Upper lobe of left lung (tissue), 6 donors: ENCODE measurements at regions not wholly inside any gene's neighbourhood (a gene's known extent, or its start where the extent isn't known, plus 50 kb on each side); places are given as distances from the start of the nearest gene placed in this dataset.

Experiments
- ATAC-seq, 2 donors: fragments of 200-7000 bp; cut with Tn5 transposase; one replicate each; pipeline ENCODE4 v1.9.1; 2022; ENCODE audit warnings: mild to moderate bottlenecking in 2 of 2, moderate library complexity in 2 of 2; ENCODE audit not compliant: low FRiP score in 2 of 2
- DNase-seq, 2 donors: peaks; one replicate each; pipeline ENCODE4 v3.0.0-alpha.2; 2019 to 2020
- H3K27ac ChIP-seq, 4 donors: fragments of 200-600 bp; sonication (generic); one replicate each; pipeline ENCODE4 v1.5.1; 2016 to 2019
- H3K27me3 ChIP-seq, 4 donors: fragments of 200-600 bp; sonication (generic); one replicate each; pipeline ENCODE4 v1.5.1; 2017 to 2019
- H3K36me3 ChIP-seq, 4 donors: fragments of 200-600 bp; sonication (generic); one replicate each; pipeline ENCODE4 v1.5.1; 2016 to 2019
- H3K4me1 ChIP-seq, 4 donors: fragments of 200-600 bp; sonication (generic); one replicate each; pipeline ENCODE4 v1.5.1; 2018 to 2019
- H3K4me3 ChIP-seq, 4 donors: fragments of 200-600 bp; sonication (generic); one replicate each; pipeline ENCODE4 v1.5.1; 2017 to 2019; ENCODE audit warnings: mild to moderate bottlenecking in 2 of 4, moderate library complexity in 1 of 4
- H3K9me3 ChIP-seq, 4 donors: fragments of 200-600 bp; sonication (generic); one replicate each; pipeline ENCODE4 v1.5.1; 2018 to 2019
- EP300 ChIP-seq, 4 donors: sonication (generic); formaldehyde crosslinking; IDR thresholded peaks; one replicate each; pipeline ENCODE4 v1.5.1; 2017; ENCODE audit warnings: antibody characterized with exemption in 4 of 4, control low read depth in 2 of 4
- POLR2A ChIP-seq, 4 donors: fragments of 450-650 bp; IDR thresholded peaks; one replicate each; pipeline ENCODE4 v1.5.1; 2016 to 2017; ENCODE audit warnings: antibody characterized with exemption in 4 of 4, mild to moderate bottlenecking in 2 of 4
- POLR2AphosphoS5 ChIP-seq, 2 donors: sonication (generic); formaldehyde crosslinking; IDR thresholded peaks; one replicate each; pipeline ENCODE4 v1.5.1; 2017; ENCODE audit warnings: antibody characterized with exemption in 2 of 2
- WGBS, 2 donors: methylation state at CpG; one replicate each; pipeline ENCODE4 v1.1.5; 2017 to 2018; 5-methylcytosine and 5-hydroxymethylcytosine counted together
- TF ChIP-seq, protein P1 (sequence below), 6 experiments: fragments of 450-650 bp in 4 of 6; fragments of 200-600 bp in 2 of 6; sonication (generic) in 2 of 6; IDR thresholded peaks; one replicate each; pipeline ENCODE4 v1.5.1; 2016 to 2019; ENCODE audit warnings: antibody characterized with exemption in 6 of 6
- donor health status: DM: no; HTN: no; CAD: no; lungs with moderate emphysema.
- donor health status: DM: no; HTN: yes; CAD: no; lungs with severe emphysema.

- Histone ChIP-seq H3K36me3 (no peaks in the 10 kb centered on the region), H3K27me3 (no peaks in the 10 kb centered on the region), H3K9me3 (no peaks in the 10 kb centered on the region), H3K4me1 (no peaks in the 10 kb centered on the region), H3K27ac (no peak overlapping the region), H3K4me3 (no peak overlapping the region)
- 82% methylated on average over 4 of the region's 4 CpGs for WGBS, 2 donors
- DNase-seq (no peak), ATAC-seq (no peak)
- TF ChIP-seq POLR2A (IDR thresholded peaks at IDR 0.05) = no peak
- no peak for TF ChIP-seq POLR2AphosphoS5 (IDR thresholded peaks at IDR 0.05)
- TF ChIP-seq, protein P1, sequence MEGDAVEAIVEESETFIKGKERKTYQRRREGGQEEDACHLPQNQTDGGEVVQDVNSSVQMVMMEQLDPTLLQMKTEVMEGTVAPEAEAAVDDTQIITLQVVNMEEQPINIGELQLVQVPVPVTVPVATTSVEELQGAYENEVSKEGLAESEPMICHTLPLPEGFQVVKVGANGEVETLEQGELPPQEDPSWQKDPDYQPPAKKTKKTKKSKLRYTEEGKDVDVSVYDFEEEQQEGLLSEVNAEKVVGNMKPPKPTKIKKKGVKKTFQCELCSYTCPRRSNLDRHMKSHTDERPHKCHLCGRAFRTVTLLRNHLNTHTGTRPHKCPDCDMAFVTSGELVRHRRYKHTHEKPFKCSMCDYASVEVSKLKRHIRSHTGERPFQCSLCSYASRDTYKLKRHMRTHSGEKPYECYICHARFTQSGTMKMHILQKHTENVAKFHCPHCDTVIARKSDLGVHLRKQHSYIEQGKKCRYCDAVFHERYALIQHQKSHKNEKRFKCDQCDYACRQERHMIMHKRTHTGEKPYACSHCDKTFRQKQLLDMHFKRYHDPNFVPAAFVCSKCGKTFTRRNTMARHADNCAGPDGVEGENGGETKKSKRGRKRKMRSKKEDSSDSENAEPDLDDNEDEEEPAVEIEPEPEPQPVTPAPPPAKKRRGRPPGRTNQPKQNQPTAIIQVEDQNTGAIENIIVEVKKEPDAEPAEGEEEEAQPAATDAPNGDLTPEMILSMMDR (IDR thresholded peaks at IDR 0.05) = no peak
- no peak for TF ChIP-seq EP300 (IDR thresholded peaks at IDR 0.05)
Observed at GRCh38 chr2:58721912-58722591, 480.9 kb upstream of the FANCL start.

DNA sequence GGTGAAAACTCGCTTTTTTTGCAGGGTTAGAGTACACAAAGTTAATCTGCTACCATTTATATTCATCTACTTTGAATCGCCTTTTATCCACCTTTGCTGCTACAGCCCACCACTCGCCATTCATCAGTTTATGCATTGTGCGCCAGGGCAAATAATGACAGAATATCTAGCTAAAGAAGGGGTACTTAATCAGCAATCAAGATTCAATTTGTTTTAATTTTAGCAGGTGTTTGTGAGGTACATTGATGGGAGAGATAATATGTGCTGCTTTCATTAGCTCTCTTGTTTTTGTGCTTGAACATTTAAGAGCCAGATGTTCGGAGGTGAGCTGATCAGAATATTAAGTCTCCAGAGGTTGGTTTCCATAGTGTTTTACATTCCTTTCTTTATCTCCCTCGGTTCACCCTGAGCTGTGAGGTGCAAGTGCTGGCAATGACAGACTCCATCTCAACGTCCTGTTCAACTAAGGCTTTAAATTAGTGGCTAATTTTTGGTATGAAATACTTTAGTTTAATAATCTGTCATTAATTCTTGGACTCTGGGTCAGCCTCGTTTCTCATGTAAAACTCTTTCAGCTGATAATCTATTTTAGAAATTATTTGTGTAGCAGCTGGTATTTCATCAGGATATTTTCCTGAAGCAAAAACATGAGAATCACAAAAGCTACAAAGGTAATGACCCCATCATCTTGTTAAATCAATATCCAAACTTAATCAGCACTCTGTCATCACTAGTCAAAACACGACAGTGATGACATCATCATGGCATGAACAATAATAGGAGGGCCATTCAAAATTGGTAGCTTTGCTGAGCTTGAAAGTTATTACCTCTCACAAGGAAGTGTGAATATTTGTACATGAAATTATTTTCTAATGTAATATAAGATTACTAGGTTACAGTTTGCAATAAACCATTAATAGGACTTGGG, 479.9 kb upstream of the FANCL start:
- H3K4me3 ChIP-seq = no peak overlapping the region
- no peak for DNase-seq
- H3K27ac ChIP-seq = no peak overlapping the region
- 62 to 66% methylated on average over 9 of the region's 9 CpGs for WGBS, 2 donors
- H3K27me3 ChIP-seq = no peaks in the 10 kb centered on the region
- no peaks in the 10 kb centered on the region for H3K4me1 ChIP-seq
- no peaks in the 10 kb centered on the region for H3K9me3 ChIP-seq
- TF ChIP-seq POLR2AphosphoS5 (IDR thresholded peaks at IDR 0.05) = no peak
- TF ChIP-seq, protein P1 (IDR thresholded peaks at IDR 0.05) = no peak
- TF ChIP-seq EP300 (IDR thresholded peaks at IDR 0.05) = no peak
- TF ChIP-seq POLR2A (IDR thresholded peaks at IDR 0.05) = no peak
- H3K36me3 ChIP-seq = no peaks in the 10 kb centered on the region
- no peak for ATAC-seq

- 79 to 80% methylated on average over 3 of the region's 3 CpGs for WGBS, 2 donors
- no peak overlapping the region for H3K27ac ChIP-seq
- no peak for ATAC-seq
Observed at GRCh38 chr2:58720033-58720769, 479.1 kb upstream of the FANCL start.

GRCh38 chr2:58715344-58715743, 474.2 kb upstream of the FANCL start:
- 84 to 88% methylated on average over 2 of the region's 2 CpGs for WGBS, 2 donors

More at GRCh38 chr2:58720033-58720769, 479.1 kb upstream of the FANCL start:
- no peaks in the 10 kb centered on the region for H3K4me1 ChIP-seq
- DNase-seq = no peak
- no peaks in the 10 kb centered on the region for H3K27me3 ChIP-seq
- TF ChIP-seq EP300 (IDR thresholded peaks at IDR 0.05) (no peak), POLR2A (IDR thresholded peaks at IDR 0.05) (no peak), POLR2AphosphoS5 (IDR thresholded peaks at IDR 0.05) (no peak)
- TF ChIP-seq, protein P1 (IDR thresholded peaks at IDR 0.05) = no peak
- no peaks in the 10 kb centered on the region for H3K36me3 ChIP-seq
- no peaks in the 10 kb centered on the region for H3K9me3 ChIP-seq
- H3K4me3 ChIP-seq = no peak overlapping the region

More at GRCh38 chr2:58715344-58715743, 474.2 kb upstream of the FANCL start:
- H3K36me3 ChIP-seq = no peaks in the 10 kb centered on the region
- no peaks in the 10 kb centered on the region for H3K4me1 ChIP-seq
- no peaks in the 10 kb centered on the region for H3K9me3 ChIP-seq
- TF ChIP-seq POLR2AphosphoS5 (IDR thresholded peaks at IDR 0.05) (no peak), EP300 (IDR thresholded peaks at IDR 0.05) (no peak), POLR2A (IDR thresholded peaks at IDR 0.05) (no peak)
- TF ChIP-seq, protein P1 (IDR thresholded peaks at IDR 0.05) = no peak
- DNase-seq (no peak), ATAC-seq (no peak)
- H3K27me3 ChIP-seq = no peaks in the 10 kb centered on the region
- H3K27ac ChIP-seq = no peak overlapping the region
- H3K4me3 ChIP-seq = no peak overlapping the region
